ENCODE measurements at regions not wholly inside any gene's neighbourhood (a gene's known extent, or its start where the extent isn't known, plus 50 kb on each side); places are given as distances from the start of the nearest gene placed in this dataset.

- DNase-seq (ENCODE audit: low read depth), result no peak
These were observed 227.1 kb upstream of the ID2 start for GRCh38 chr2:8454797-8455196.

GRCh38 chr2:8455236-8456150 lies 226.4 kb upstream of the ID2 start:
- no peak for DNase-seq (ENCODE audit: low read depth)

- no peak for DNase-seq (ENCODE audit: low read depth)
These were observed 225.4 kb upstream of the ID2 start for GRCh38 chr2:8456151-8457091.

- DNase-seq (ENCODE audit: low read depth), result no peak
These were observed 224.8 kb upstream of the ID2 start for GRCh38 chr2:8457092-8457481.

GRCh38 chr2:8457699-8458502 lies 224.0 kb upstream of the ID2 start:
- DNase-seq (ENCODE audit: low read depth), result no peak

- no peak for DNase-seq (ENCODE audit: low read depth)
These were observed 223.1 kb upstream of the ID2 start for GRCh38 chr2:8458503-8459459.

GRCh38 chr2:8459474-8459873 lies 222.4 kb upstream of the ID2 start:
- DNase-seq (ENCODE audit: low read depth), result no peak

GRCh38 chr2:8461341-8461740 lies 220.5 kb upstream of the ID2 start:
- DNase-seq (ENCODE audit: low read depth), result no peak

- DNase-seq (ENCODE audit: low read depth), result no peak
These were observed 219.6 kb upstream of the ID2 start for GRCh38 chr2:8462280-8462679.

- no peak for DNase-seq (ENCODE audit: low read depth)
These were observed 218.8 kb upstream of the ID2 start for GRCh38 chr2:8462899-8463648.

GRCh38 chr2:8465560-8465959 lies 216.3 kb upstream of the ID2 start:
- no peak for DNase-seq (ENCODE audit: low read depth)

GRCh38 chr2:8469709-8470493 lies 212.0 kb upstream of the ID2 start:
- peak; percentile 68 for DNase-seq (ENCODE audit: low read depth)

- DNase-seq (ENCODE audit: low read depth), result no peak
These were observed 209.1 kb upstream of the ID2 start for GRCh38 chr2:8472545-8473323.

- no peak for DNase-seq (ENCODE audit: low read depth)
These were observed 206.4 kb upstream of the ID2 start for GRCh38 chr2:8475349-8476031.

- no peak for DNase-seq (ENCODE audit: low read depth)
These were observed 204.0 kb upstream of the ID2 start for GRCh38 chr2:8477552-8478470.

- DNase-seq (ENCODE audit: low read depth), result no peak
These were observed 203.4 kb upstream of the ID2 start for GRCh38 chr2:8478471-8478793.

All from HT1080 (cell line).